ENCODE measurements at regions not wholly inside any gene's neighbourhood (a gene's known extent, or its start where the extent isn't known, plus 50 kb on each side); places are given as distances from the start of the nearest gene placed in this dataset.

GRCh38 chr1:94304553-94304952 is 67.2 kb upstream of the ARHGAP29 start:
- no peak overlapping the region for H3K4me3 ChIP-seq (ENCODE audit: low read depth, low read length)
- DNase-seq (ENCODE audit: low read depth), result no peak
- no peak for TF ChIP-seq CTCF (IDR thresholded peaks at IDR 0.05; ENCODE audit: insufficient read depth, low read depth, low read length, missing control alignments)

GRCh38 chr1:94303005-94303404 is 65.6 kb upstream of the ARHGAP29 start:
- no peak for TF ChIP-seq CTCF (IDR thresholded peaks at IDR 0.05; ENCODE audit: insufficient read depth, low read depth, low read length, missing control alignments)
- H3K4me3 ChIP-seq (ENCODE audit: low read depth, low read length), result no peak overlapping the region
- no peak for DNase-seq (ENCODE audit: low read depth)

- no peak overlapping the region for H3K4me3 ChIP-seq (ENCODE audit: low read depth, low read length)
- no peak for TF ChIP-seq CTCF (IDR thresholded peaks at IDR 0.05; ENCODE audit: insufficient read depth, low read depth, low read length, missing control alignments)
- DNase-seq (ENCODE audit: low read depth), result no peak
These were observed 65.1 kb upstream of the ARHGAP29 start for GRCh38 chr1:94302497-94302896.

- H3K4me3 ChIP-seq (ENCODE audit: low read depth, low read length), result no peak overlapping the region
- no peak for TF ChIP-seq CTCF (IDR thresholded peaks at IDR 0.05; ENCODE audit: insufficient read depth, low read depth, low read length, missing control alignments)
- DNase-seq (ENCODE audit: low read depth), result no peak
These were observed 63.8 kb upstream of the ARHGAP29 start for GRCh38 chr1:94301186-94301585.

GRCh38 chr1:94300731-94301130 is 63.3 kb upstream of the ARHGAP29 start:
- no peak overlapping the region for H3K4me3 ChIP-seq (ENCODE audit: low read depth, low read length)
- TF ChIP-seq CTCF (IDR thresholded peaks at IDR 0.05; ENCODE audit: insufficient read depth, low read depth, low read length, missing control alignments), result no peak
- DNase-seq (ENCODE audit: low read depth), result no peak

GRCh38 chr1:94299627-94300553 is 62.5 kb upstream of the ARHGAP29 start:
- H3K4me3 ChIP-seq (ENCODE audit: low read depth, low read length), result no peak overlapping the region
- DNase-seq (ENCODE audit: low read depth), result no peak
- no peak for TF ChIP-seq CTCF (IDR thresholded peaks at IDR 0.05; ENCODE audit: insufficient read depth, low read depth, low read length, missing control alignments)

GRCh38 chr1:94298861-94299260 is 61.5 kb upstream of the ARHGAP29 start:
- DNase-seq (ENCODE audit: low read depth), result no peak
- H3K4me3 ChIP-seq (ENCODE audit: low read depth, low read length), result no peak overlapping the region
- no peak for TF ChIP-seq CTCF (IDR thresholded peaks at IDR 0.05; ENCODE audit: insufficient read depth, low read depth, low read length, missing control alignments)
